ELR (cell line): ENCODE measurements at regions not wholly inside any gene's neighbourhood (a gene's known extent, or its start where the extent isn't known, plus 50 kb on each side); places are given as distances from the start of the nearest gene placed in this dataset.
"Not testable (repeated sequence)": the region's sequence is repeated elsewhere in the genome, so short reads cannot be mapped to it uniquely, and the experiment has no call there.

Source experiments
- DNase-seq: peaks from one replicate; pipeline ENCODE4 v3.0.0-alpha.2; 2015; ENCODE audit warnings: low read depth

GRCh38 chr22:22977479-22978200 lies 90.0 kb downstream of the IGLL5 start:
- no peak for DNase-seq

GRCh38 chr22:22978637-22979036 lies 91.0 kb downstream of the IGLL5 start:
- no peak for DNase-seq

GRCh38 chr22:22979121-22979724 lies 91.1 kb upstream of the GNAZ start:
- no peak for DNase-seq

- DNase-seq: no peak
Observed at GRCh38 chr22:22979954-22980353, 90.4 kb upstream of the GNAZ start.

GRCh38 chr22:22981670-22982571 lies 88.4 kb upstream of the GNAZ start:
- no peak for DNase-seq

- no peak for DNase-seq
Observed at GRCh38 chr22:22982616-22983015, 87.7 kb upstream of the GNAZ start.

- no peak for DNase-seq
Observed at GRCh38 chr22:22983123-22983522, 87.2 kb upstream of the GNAZ start.

- DNase-seq: no peak
Observed at GRCh38 chr22:22983816-22984215, 86.5 kb upstream of the GNAZ start.

GRCh38 chr22:22984967-22985366 lies 85.4 kb upstream of the GNAZ start:
- no peak for DNase-seq

- no peak for DNase-seq
Observed at GRCh38 chr22:22986008-22986407, 84.3 kb upstream of the GNAZ start.

- no peak for DNase-seq
Observed at GRCh38 chr22:22986640-22987039, 83.7 kb upstream of the GNAZ start.

GRCh38 chr22:22988150-22988549 lies 82.2 kb upstream of the GNAZ start:
- DNase-seq: no peak

- no peak for DNase-seq
Observed at GRCh38 chr22:22988785-22989184, 81.5 kb upstream of the GNAZ start.

- DNase-seq: no peak
Observed at GRCh38 chr22:22989856-22990255, 80.5 kb upstream of the GNAZ start.

GRCh38 chr22:22990711-22991505 lies 79.4 kb upstream of the GNAZ start:
- DNase-seq: not testable (repeated sequence)

GRCh38 chr22:22992474-22992873 lies 77.8 kb upstream of the GNAZ start:
- DNase-seq: no peak

- no peak for DNase-seq
Observed at GRCh38 chr22:22993184-22993583, 77.1 kb upstream of the GNAZ start.

GRCh38 chr22:22995166-22995565 lies 75.2 kb upstream of the GNAZ start:
- DNase-seq: no peak

GRCh38 chr22:22996511-22997261 lies 73.6 kb upstream of the GNAZ start:
- no peak for DNase-seq

- DNase-seq: no peak
Observed at GRCh38 chr22:22997262-22997898, 72.9 kb upstream of the GNAZ start.

GRCh38 chr22:22997988-22998387 lies 72.3 kb upstream of the GNAZ start:
- DNase-seq: no peak
